ENCODE measurements at regions not wholly inside any gene's neighbourhood (a gene's known extent, or its start where the extent isn't known, plus 50 kb on each side); places are given as distances from the start of the nearest gene placed in this dataset.

DNA sequence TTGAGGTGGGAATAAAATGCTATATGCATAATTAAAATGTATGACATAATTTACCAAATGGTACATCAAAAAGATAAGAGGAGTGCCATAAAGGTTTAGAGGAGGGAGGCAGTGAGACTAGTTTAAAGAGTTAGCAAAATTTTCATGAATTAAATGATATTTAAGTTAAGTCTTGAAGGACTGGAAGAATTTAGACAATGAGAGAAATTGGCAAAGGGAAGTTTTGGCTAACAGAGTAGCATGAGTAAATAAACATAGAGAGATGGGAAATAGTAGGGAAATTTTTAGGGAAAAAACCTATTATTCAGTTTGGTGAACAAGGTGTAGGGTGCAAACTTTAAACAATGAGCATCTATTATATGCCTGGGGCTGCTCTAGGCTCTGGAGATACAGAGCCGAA is 68.8 kb downstream of the CAVIN2 start:
- in situ Hi-C loops (cut with HindIII; ENCODE audit: low pct_unique_long_range_greater_than_20kb, low sequenced_read_pairs): no loop called here
- no peak for DNase-seq (ENCODE audit: low read depth, low spot score)

- in situ Hi-C loops (cut with HindIII; ENCODE audit: low pct_unique_long_range_greater_than_20kb, low sequenced_read_pairs): no loop called here
- DNase-seq (ENCODE audit: low read depth, low spot score): no peak
These were observed 64.5 kb downstream of the CAVIN2 start for GRCh38 chr2:191782351-191782750.

DNA sequence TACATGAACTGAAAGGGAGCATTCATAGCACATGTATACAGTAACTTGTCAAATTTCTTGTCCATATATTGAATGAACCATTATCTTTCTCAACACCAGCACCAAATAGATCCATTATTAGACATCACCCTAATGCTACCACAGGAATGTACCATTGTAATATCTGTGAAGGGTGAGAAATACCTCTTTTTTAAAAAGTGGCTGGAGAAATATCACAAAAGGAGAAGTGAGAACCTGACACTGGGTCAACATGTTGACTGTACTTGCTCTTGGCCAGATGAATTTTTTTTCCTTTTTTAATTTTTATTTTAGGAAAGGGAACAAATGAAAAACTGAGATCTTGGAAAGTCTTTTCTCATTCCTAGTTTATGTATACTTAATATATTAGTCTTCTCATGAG is 63.5 kb downstream of the CAVIN2 start:
- in situ Hi-C loops (cut with HindIII; ENCODE audit: low pct_unique_long_range_greater_than_20kb, low sequenced_read_pairs): no loop called here

More for the DNA sequence above, 63.5 kb downstream of the CAVIN2 start:
- peak; percentile 30 for DNase-seq (ENCODE audit: low read depth, low spot score)
